Kidney epithelial cell (primary cell): ENCODE measurements at regions not wholly inside any gene's neighbourhood (a gene's known extent, or its start where the extent isn't known, plus 50 kb on each side); places are given as distances from the start of the nearest gene placed in this dataset.

ENCODE experiments used
- DNase-seq: peaks from one replicate; pipeline ENCODE4 v3.0.0-alpha.2; 2010; ENCODE audit warnings: low read depth
- H3K27me3 ChIP-seq: 2 replicates; pipeline ENCODE4 v1.6.0; 2011; ENCODE audit warnings: low read length; ENCODE audit not compliant: control insufficient read depth, insufficient read depth
- H3K36me3 ChIP-seq: 2 replicates; pipeline ENCODE4 v1.5.1; 2011; ENCODE audit warnings: low read length; ENCODE audit not compliant: control insufficient read depth, insufficient read depth
- H3K4me3 ChIP-seq: 2 replicates; pipeline ENCODE4 v1.5.1; 2011; ENCODE audit warnings: low read depth, mild to moderate bottlenecking, control low read depth, low read length
- TF ChIP-seq, protein P1 (sequence below): IDR thresholded peaks from 2 replicates; pipeline ENCODE4 v1.5.1; 2011; ENCODE audit warnings: mild to moderate bottlenecking, moderate library complexity, low read length, control low read depth, inconsistent platforms; ENCODE audit not compliant: insufficient read depth, poor library complexity, severe bottlenecking

DNA sequence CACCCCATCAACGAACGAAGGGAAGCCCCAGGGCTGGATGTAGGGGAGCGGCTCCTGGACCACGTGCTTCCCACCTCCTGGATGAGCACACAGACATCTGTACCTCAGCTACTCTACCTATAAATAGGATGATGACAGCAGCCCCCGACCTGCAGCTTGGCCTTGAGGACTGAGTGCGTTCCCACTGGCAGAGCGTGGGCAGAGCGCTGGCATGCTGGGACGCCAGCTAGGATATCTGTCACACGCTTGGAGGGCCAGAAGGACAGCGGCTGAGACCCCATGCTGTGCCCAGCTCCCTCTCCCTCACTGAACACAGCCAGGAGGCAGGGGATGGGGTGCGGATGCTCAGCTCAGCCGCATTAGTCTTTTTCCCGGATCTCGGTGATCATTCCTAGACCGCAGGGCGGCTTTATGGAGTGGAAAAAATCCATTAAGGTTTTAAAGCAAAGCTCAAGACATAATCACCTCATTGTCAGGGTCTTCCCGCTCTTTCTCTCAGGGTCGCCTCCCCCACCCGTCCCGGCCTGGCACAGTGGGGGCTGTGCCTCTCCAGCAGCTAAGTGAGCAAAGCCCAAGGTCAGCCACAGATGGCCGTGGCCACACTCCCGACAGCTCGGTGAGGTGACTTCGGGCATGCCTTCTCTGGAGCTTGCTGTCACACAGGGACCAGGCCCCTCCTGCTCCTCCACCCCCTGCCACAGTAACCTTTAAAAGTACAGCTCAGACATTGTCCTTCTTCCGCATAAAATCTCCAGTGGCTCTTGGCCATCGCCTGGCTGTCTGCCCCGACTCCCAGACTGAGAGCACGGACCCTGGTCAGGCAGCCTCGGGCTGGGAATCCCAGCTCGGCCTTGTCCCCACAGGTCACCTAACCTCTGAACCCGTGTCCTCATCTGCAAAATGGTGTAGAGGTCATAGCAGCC, 69.6 kb upstream of the SHISAL1 start:
- H3K36me3 ChIP-seq = no peaks in the 10 kb centered on the region
- H3K27me3 ChIP-seq = peaks cover 49% of the 10 kb centered on the region
- no peak for DNase-seq
- no peak overlapping the region for H3K4me3 ChIP-seq
- TF ChIP-seq, protein P1, sequence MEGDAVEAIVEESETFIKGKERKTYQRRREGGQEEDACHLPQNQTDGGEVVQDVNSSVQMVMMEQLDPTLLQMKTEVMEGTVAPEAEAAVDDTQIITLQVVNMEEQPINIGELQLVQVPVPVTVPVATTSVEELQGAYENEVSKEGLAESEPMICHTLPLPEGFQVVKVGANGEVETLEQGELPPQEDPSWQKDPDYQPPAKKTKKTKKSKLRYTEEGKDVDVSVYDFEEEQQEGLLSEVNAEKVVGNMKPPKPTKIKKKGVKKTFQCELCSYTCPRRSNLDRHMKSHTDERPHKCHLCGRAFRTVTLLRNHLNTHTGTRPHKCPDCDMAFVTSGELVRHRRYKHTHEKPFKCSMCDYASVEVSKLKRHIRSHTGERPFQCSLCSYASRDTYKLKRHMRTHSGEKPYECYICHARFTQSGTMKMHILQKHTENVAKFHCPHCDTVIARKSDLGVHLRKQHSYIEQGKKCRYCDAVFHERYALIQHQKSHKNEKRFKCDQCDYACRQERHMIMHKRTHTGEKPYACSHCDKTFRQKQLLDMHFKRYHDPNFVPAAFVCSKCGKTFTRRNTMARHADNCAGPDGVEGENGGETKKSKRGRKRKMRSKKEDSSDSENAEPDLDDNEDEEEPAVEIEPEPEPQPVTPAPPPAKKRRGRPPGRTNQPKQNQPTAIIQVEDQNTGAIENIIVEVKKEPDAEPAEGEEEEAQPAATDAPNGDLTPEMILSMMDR = no peak

GRCh38 chr22:44381761-44382115, 69.0 kb upstream of the SHISAL1 start:
- no peak for DNase-seq
- peaks cover 45% of the 10 kb centered on the region for H3K27me3 ChIP-seq
- no peaks in the 10 kb centered on the region for H3K36me3 ChIP-seq
- H3K4me3 ChIP-seq = no peak overlapping the region
- TF ChIP-seq, protein P1 = no peak

DNA sequence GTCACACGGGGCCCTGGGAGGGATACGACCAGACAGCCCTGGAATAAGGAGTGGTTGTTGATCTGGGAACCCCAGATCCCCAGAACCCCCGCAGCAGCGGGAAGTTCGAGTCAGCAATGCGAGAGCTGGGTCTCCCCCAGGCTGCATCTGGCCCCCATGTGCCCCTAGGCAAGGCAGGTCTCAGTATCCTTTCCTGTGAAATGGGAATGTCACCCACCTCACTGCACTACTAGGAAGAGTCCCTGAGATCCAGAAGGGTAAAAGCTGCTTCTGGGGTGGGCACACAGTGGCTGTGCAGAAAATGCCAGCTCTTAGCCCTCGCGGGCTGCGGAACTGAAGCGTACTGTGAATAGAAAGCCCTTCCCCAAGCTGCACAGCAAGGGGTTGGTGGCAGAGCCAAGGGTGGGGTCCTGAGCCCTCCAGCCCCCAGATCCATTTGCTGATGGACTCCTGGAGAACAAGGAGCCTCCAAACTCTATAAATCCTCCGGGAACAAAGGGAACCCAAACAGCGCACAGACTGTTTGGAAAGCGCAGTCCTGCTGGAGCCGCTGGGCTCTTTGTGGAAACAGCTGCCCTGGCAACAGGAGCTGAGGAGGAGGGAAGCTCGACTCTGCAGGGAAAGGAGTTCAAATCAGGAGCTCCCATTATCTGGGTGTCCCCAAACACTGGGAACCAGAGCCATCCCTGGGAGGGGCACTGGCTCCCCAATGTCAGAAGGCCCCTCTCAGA, 68.2 kb upstream of the SHISAL1 start:
- Histone ChIP-seq H3K27me3 (peaks cover 45% of the 10 kb centered on the region), H3K36me3 (no peaks in the 10 kb centered on the region), H3K4me3 (no peak overlapping the region)
- no peak for DNase-seq
- TF ChIP-seq, protein P1 = no peak

- Histone ChIP-seq H3K27me3 (peaks cover 45% of the 10 kb centered on the region), H3K4me3 (no peak overlapping the region), H3K36me3 (no peaks in the 10 kb centered on the region)
- no peak for DNase-seq
- TF ChIP-seq, protein P1 = no peak
Measured at GRCh38 chr22:44379817-44380755, 67.3 kb upstream of the SHISAL1 start.

DNA sequence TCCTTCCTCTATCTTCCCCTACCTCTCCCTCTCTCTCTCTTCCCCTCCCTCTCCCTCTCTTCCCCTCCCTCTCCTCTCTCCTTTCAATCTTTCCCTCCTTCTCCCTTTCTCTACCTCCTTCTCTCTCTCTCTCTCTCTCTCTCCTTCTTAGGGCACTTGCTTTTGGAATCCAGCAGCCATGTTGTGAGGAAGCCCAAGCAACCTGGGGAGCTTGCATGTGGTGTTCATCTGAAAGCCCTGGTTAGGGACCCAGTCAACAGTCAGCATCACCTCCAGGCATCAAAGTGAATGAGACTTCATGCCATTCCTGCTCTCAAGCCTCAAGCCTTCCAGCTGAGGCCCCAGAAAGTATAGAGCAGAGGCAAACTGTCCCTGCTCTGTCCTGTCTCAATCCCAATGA, 65.6 kb upstream of the SHISAL1 start:
- TF ChIP-seq, protein P1 = no peak
- no peak overlapping the region for H3K4me3 ChIP-seq
- DNase-seq = no peak

More for the DNA sequence above, 65.6 kb upstream of the SHISAL1 start:
- H3K36me3 ChIP-seq = no peaks in the 10 kb centered on the region
- peaks cover 33% of the 10 kb centered on the region for H3K27me3 ChIP-seq
